ENCODE measurements at regions not wholly inside any gene's neighbourhood (a gene's known extent, or its start where the extent isn't known, plus 50 kb on each side); places are given as distances from the start of the nearest gene placed in this dataset.

DNA sequence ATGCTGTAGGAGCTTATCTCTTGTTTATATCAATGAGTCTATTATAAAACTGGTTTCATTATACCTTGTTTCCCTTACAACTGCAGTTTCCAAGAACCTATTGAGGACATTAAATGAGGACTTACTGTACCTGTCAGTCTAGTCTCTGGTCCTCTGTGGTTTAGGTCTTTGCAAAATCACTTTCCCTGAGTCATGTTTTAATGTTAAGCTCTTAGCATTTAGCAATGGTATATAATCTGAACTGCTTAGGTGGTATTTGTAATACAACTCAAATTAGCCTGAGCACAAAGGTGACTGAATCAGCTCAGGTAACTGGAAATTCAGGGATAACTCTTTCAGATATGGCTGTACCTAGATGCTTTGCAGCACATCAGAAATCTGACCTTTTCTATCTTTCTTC is 418.3 kb upstream of the SPRED2 start:
- DNase-seq: no peak
- no peaks in the 10 kb centered on the region for H3K4me1 Mint-ChIP-seq (ENCODE audit: low read depth, unreplicated experiment)
- TF ChIP-seq, protein P1, sequence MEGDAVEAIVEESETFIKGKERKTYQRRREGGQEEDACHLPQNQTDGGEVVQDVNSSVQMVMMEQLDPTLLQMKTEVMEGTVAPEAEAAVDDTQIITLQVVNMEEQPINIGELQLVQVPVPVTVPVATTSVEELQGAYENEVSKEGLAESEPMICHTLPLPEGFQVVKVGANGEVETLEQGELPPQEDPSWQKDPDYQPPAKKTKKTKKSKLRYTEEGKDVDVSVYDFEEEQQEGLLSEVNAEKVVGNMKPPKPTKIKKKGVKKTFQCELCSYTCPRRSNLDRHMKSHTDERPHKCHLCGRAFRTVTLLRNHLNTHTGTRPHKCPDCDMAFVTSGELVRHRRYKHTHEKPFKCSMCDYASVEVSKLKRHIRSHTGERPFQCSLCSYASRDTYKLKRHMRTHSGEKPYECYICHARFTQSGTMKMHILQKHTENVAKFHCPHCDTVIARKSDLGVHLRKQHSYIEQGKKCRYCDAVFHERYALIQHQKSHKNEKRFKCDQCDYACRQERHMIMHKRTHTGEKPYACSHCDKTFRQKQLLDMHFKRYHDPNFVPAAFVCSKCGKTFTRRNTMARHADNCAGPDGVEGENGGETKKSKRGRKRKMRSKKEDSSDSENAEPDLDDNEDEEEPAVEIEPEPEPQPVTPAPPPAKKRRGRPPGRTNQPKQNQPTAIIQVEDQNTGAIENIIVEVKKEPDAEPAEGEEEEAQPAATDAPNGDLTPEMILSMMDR (IDR thresholded peaks at IDR 0.05; ENCODE audit: partially characterized antibody, unreplicated experiment): no peak
- no peaks in the 10 kb centered on the region for H3K27me3 Mint-ChIP-seq (ENCODE audit: unreplicated experiment)
- H3K4me3 Mint-ChIP-seq (ENCODE audit: unreplicated experiment): no peak overlapping the region
- no peaks in the 10 kb centered on the region for H3K9me3 Mint-ChIP-seq (ENCODE audit: unreplicated experiment)
- no peaks in the 10 kb centered on the region for H3K36me3 Mint-ChIP-seq (ENCODE audit: unreplicated experiment)
- no peak overlapping the region for H3K27ac Mint-ChIP-seq (ENCODE audit: unreplicated experiment)

DNA sequence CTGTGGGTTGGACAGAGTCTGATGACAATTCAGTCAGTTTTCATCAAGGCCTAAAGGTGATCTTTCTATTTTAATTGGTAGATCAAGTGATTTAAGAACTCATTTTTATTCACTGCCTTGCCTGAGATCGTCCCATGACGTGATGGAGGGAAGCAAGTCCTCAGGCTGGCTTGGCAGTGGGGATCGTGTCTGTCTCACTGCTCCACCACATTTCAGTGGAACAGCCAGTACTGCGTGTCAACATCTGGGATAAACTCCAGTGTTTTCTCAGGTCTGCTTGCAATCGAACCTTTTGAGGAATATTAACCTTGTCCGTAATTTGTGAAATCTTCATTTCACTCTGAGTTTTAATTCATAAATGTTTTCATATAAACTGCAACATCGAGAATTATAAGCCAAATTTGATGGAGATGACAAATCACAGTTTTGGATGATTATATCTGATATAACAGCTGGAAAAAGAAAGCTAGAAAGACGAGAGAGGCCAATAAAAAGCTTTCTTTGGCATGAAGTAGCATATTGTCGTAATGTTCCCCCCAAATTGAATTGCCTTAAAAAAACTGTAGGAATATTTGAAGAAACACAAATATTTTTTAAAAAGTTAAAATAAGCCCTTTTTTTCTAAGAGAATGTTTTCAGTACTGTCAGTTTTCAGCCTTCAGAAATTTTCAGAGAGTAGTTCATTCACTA is 414.7 kb upstream of the SPRED2 start:
- Mint-ChIP-seq H3K27ac (ENCODE audit: unreplicated experiment) (no peak overlapping the region), H3K27me3 (ENCODE audit: unreplicated experiment) (no peaks in the 10 kb centered on the region), H3K4me1 (ENCODE audit: low read depth, unreplicated experiment) (no peaks in the 10 kb centered on the region), H3K36me3 (ENCODE audit: unreplicated experiment) (no peaks in the 10 kb centered on the region), H3K4me3 (ENCODE audit: unreplicated experiment) (no peak overlapping the region), H3K9me3 (ENCODE audit: unreplicated experiment) (no peaks in the 10 kb centered on the region)
- DNase-seq: no peak
- TF ChIP-seq, protein P1 (IDR thresholded peaks at IDR 0.05; ENCODE audit: partially characterized antibody, unreplicated experiment): no peak

GRCh38 chr2:65845442-65846182 is 413.2 kb upstream of the SPRED2 start:
- H3K9me3 Mint-ChIP-seq (ENCODE audit: unreplicated experiment): no peaks in the 10 kb centered on the region
- H3K4me3 Mint-ChIP-seq (ENCODE audit: unreplicated experiment): no peak overlapping the region
- H3K36me3 Mint-ChIP-seq (ENCODE audit: unreplicated experiment): no peaks in the 10 kb centered on the region
- DNase-seq: no peak
- H3K27me3 Mint-ChIP-seq (ENCODE audit: unreplicated experiment): no peaks in the 10 kb centered on the region
- H3K4me1 Mint-ChIP-seq (ENCODE audit: low read depth, unreplicated experiment): no peaks in the 10 kb centered on the region
- TF ChIP-seq, protein P1 (IDR thresholded peaks at IDR 0.05; ENCODE audit: partially characterized antibody, unreplicated experiment): no peak
- no peak overlapping the region for H3K27ac Mint-ChIP-seq (ENCODE audit: unreplicated experiment)

DNA sequence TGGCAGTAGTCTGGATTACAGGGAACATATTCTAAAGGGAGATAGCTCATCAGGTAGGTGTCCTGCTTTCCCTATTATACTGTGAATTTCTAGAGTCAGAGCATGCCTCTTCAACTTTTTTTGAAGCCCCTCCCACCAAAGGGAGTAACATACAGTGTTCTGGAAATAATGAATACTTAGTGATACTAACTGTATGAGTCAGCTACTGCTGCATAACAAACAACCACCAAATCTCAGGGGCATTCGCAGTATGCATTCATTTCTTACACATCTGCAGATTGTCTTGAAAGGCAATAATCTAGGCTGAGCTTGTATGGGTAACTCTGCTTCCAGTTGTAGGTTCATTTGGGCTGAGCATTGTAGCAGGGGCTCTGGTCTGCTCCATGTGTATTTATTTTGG is 409.7 kb upstream of the SPRED2 start:
- H3K4me3 Mint-ChIP-seq (ENCODE audit: unreplicated experiment): no peak overlapping the region
- no peaks in the 10 kb centered on the region for H3K4me1 Mint-ChIP-seq (ENCODE audit: low read depth, unreplicated experiment)
- no peak for DNase-seq
- TF ChIP-seq, protein P1 (IDR thresholded peaks at IDR 0.05; ENCODE audit: partially characterized antibody, unreplicated experiment): no peak
- no peaks in the 10 kb centered on the region for H3K9me3 Mint-ChIP-seq (ENCODE audit: unreplicated experiment)
- no peaks in the 10 kb centered on the region for H3K36me3 Mint-ChIP-seq (ENCODE audit: unreplicated experiment)
- H3K27me3 Mint-ChIP-seq (ENCODE audit: unreplicated experiment): no peaks in the 10 kb centered on the region
- H3K27ac Mint-ChIP-seq (ENCODE audit: unreplicated experiment): no peak overlapping the region

DNA sequence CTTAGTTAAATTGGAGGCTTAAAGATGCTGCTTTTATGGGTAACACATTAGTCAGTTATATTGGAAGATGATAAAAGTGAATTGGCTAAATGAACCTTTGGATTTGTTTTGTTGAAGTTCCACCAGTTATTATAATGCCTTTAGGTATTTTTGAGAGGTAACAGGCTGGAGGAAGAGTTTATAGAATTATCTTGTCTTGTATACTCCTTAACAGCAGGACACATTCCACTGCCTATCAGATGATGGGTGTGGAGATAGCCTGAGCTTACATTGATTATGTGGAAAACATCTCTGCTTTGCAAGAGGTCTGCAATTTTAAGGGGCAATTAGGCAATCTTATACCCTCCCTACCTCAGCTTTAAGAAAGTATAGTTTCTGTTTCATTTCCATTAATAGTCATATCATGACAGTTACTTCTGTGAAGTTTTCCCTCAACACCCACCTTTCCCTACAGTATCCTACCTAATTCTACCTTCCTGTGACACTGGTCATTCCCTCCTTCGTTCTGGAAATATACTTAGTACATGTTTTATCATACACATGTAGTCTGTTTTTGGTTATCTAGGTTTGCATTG is 403.7 kb upstream of the SPRED2 start:
- H3K9me3 Mint-ChIP-seq (ENCODE audit: unreplicated experiment): no peaks in the 10 kb centered on the region
- no peaks in the 10 kb centered on the region for H3K4me1 Mint-ChIP-seq (ENCODE audit: low read depth, unreplicated experiment)
- no peak overlapping the region for H3K4me3 Mint-ChIP-seq (ENCODE audit: unreplicated experiment)
- no peak overlapping the region for H3K27ac Mint-ChIP-seq (ENCODE audit: unreplicated experiment)
- DNase-seq: no peak
- H3K27me3 Mint-ChIP-seq (ENCODE audit: unreplicated experiment): no peaks in the 10 kb centered on the region
- H3K36me3 Mint-ChIP-seq (ENCODE audit: unreplicated experiment): no peaks in the 10 kb centered on the region
- TF ChIP-seq, protein P1 (IDR thresholded peaks at IDR 0.05; ENCODE audit: partially characterized antibody, unreplicated experiment): no peak

Data from glutamatergic neuron (in vitro differentiated cells).